Glutamatergic neuron (in vitro differentiated cells): ENCODE measurements at regions not wholly inside any gene's neighbourhood (a gene's known extent, or its start where the extent isn't known, plus 50 kb on each side); places are given as distances from the start of the nearest gene placed in this dataset.

Source experiments
- DNase-seq: peaks from one replicate; pipeline ENCODE4 v3.0.0; 2022
- H3K27ac Mint-ChIP-seq: one replicate; pipeline ENCODE4 v1.8.0; 2020; ENCODE audit warnings: mild to moderate bottlenecking, mixed read lengths, inconsistent platforms; ENCODE audit not compliant: unreplicated experiment
- H3K27me3 Mint-ChIP-seq: one replicate; pipeline ENCODE4 v1.8.0; 2020; ENCODE audit warnings: mild to moderate bottlenecking, moderate library complexity, mixed read lengths, inconsistent platforms; ENCODE audit not compliant: unreplicated experiment
- H3K36me3 Mint-ChIP-seq: one replicate; pipeline ENCODE4 v1.8.0; 2020; ENCODE audit warnings: mild to moderate bottlenecking, mixed read lengths, inconsistent platforms; ENCODE audit not compliant: unreplicated experiment
- H3K4me1 Mint-ChIP-seq: one replicate; pipeline ENCODE4 v1.8.0; 2020; ENCODE audit warnings: mild to moderate bottlenecking, low read depth, mixed read lengths, inconsistent platforms; ENCODE audit not compliant: unreplicated experiment
- H3K4me3 Mint-ChIP-seq: one replicate; pipeline ENCODE4 v1.8.0; 2020; ENCODE audit warnings: mild to moderate bottlenecking, mixed read lengths, inconsistent platforms; ENCODE audit not compliant: unreplicated experiment
- H3K9me3 Mint-ChIP-seq: one replicate; pipeline ENCODE4 v1.8.0; 2020; ENCODE audit warnings: mild to moderate bottlenecking, moderate library complexity, mixed read lengths, inconsistent platforms; ENCODE audit not compliant: unreplicated experiment
- CTCF ChIP-seq: fragments of 200-600 bp; sonication (generic); IDR thresholded peaks from one replicate; pipeline ENCODE4 v1.5.0; 2021; ENCODE audit not compliant: partially characterized antibody, unreplicated experiment

- TF ChIP-seq CTCF: no peak
- Mint-ChIP-seq H3K4me3 (no peak overlapping the region), H3K9me3 (peaks cover 1% of the 10 kb centered on the region), H3K27ac (no peak overlapping the region), H3K4me1 (no peaks in the 10 kb centered on the region), H3K36me3 (no peaks in the 10 kb centered on the region), H3K27me3 (no peaks in the 10 kb centered on the region)
- no peak for DNase-seq
Observed at GRCh38 chr6:71589254-71589653, 297.1 kb upstream of the RIMS1 start.

- H3K4me1 Mint-ChIP-seq: no peaks in the 10 kb centered on the region
- no peak for DNase-seq
- H3K4me3 Mint-ChIP-seq: no peak overlapping the region
- H3K27ac Mint-ChIP-seq: no peak overlapping the region
- H3K36me3 Mint-ChIP-seq: no peaks in the 10 kb centered on the region
- no peak for TF ChIP-seq CTCF
- H3K9me3 Mint-ChIP-seq: peaks cover 1% of the 10 kb centered on the region
- no peaks in the 10 kb centered on the region for H3K27me3 Mint-ChIP-seq
Observed at GRCh38 chr6:71592643-71593042, 293.7 kb upstream of the RIMS1 start.

- no peaks in the 10 kb centered on the region for H3K27me3 Mint-ChIP-seq
- no peaks in the 10 kb centered on the region for H3K36me3 Mint-ChIP-seq
- no peaks in the 10 kb centered on the region for H3K9me3 Mint-ChIP-seq
- no peaks in the 10 kb centered on the region for H3K4me1 Mint-ChIP-seq
- no peak for DNase-seq
- TF ChIP-seq CTCF: no peak
- H3K27ac Mint-ChIP-seq: no peak overlapping the region
- no peak overlapping the region for H3K4me3 Mint-ChIP-seq
Observed at GRCh38 chr6:71599359-71599758, 287.0 kb upstream of the RIMS1 start.

- Mint-ChIP-seq H3K9me3 (no peaks in the 10 kb centered on the region), H3K27ac (no peak overlapping the region), H3K4me1 (no peaks in the 10 kb centered on the region), H3K36me3 (no peaks in the 10 kb centered on the region), H3K4me3 (no peak overlapping the region), H3K27me3 (no peaks in the 10 kb centered on the region)
- TF ChIP-seq CTCF: no peak
- no peak for DNase-seq
Observed at GRCh38 chr6:71602385-71603007, 283.9 kb upstream of the RIMS1 start.

GRCh38 chr6:71603021-71603420 lies 283.3 kb upstream of the RIMS1 start:
- Mint-ChIP-seq H3K4me3 (no peak overlapping the region), H3K4me1 (no peaks in the 10 kb centered on the region), H3K27ac (no peak overlapping the region), H3K36me3 (no peaks in the 10 kb centered on the region), H3K9me3 (no peaks in the 10 kb centered on the region), H3K27me3 (no peaks in the 10 kb centered on the region)
- no peak for DNase-seq
- no peak for TF ChIP-seq CTCF
